ELF-1 (cell line): ENCODE measurements at regions not wholly inside any gene's neighbourhood (a gene's known extent, or its start where the extent isn't known, plus 50 kb on each side); places are given as distances from the start of the nearest gene placed in this dataset.

Source experiments
- DNase-seq: peaks from one replicate; pipeline ENCODE4 v3.0.0-alpha.2; 2016; ENCODE audit warnings: low read depth, low spot score

- no peak for DNase-seq
Measured at GRCh38 chr22:47835726-47836125, 1073.3 kb downstream of the TBC1D22A start.

DNA sequence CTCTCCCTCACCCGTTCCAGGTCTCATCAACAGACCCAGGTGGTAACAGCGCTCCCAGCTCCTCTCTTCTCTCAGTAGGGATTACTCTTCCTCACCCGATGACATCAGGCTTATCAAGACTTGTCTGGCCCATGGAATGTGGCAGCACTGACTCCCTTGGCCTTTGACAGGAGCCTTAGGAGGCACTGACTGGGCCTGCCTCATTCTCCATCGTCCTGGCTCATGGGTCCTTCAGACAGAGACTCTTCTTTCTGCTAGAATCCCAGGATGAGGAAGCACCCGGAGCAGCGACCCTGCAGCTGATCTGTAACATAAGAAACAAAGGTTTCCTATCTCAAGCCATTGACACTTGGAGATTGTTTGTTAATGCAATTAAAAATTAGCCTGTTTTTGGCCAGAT is 1063.6 kb downstream of the TBC1D22A start:
- no peak for DNase-seq

- no peak for DNase-seq
Measured at GRCh38 chr22:47822422-47822821, 1060.0 kb downstream of the TBC1D22A start.

GRCh38 chr22:47818496-47818895 is 1056.0 kb downstream of the TBC1D22A start:
- no peak for DNase-seq

DNA sequence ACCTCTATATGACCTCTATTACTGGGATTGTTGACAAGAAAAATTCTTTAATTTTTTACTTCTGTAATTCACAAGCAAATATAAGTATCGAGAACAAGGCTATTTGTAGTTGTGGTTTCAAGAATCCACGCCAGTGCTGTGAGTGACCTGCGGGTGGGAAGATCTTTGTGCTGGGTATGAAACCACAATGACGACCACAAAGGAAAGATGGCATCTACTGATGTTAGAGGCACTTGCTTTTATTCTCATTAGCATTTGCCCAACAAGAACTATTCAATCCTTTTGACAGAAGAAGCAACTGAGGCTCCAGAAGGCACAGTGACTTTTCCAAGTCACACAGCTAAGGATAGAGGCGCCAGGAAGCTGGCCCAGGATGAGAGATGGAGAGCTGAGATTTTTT is 1054.9 kb downstream of the TBC1D22A start:
- DNase-seq = no peak

DNA sequence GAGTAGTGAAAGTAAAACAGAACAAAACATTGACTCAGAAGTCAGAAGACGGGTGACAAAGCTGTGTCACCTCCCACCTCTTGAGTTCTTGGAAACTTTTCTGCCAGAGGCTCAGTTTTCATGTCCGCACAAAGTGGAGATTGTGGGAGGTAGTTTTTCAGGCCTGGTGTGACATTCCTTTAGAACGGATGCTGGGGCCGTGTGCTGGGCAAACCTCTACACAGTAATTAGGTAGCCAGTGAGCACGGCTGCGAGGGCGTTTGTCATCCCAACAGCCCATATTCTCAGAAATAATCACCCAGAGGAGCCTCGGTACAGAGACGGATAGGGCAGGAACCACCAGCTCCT is 1054.4 kb downstream of the TBC1D22A start:
- DNase-seq = no peak

DNA sequence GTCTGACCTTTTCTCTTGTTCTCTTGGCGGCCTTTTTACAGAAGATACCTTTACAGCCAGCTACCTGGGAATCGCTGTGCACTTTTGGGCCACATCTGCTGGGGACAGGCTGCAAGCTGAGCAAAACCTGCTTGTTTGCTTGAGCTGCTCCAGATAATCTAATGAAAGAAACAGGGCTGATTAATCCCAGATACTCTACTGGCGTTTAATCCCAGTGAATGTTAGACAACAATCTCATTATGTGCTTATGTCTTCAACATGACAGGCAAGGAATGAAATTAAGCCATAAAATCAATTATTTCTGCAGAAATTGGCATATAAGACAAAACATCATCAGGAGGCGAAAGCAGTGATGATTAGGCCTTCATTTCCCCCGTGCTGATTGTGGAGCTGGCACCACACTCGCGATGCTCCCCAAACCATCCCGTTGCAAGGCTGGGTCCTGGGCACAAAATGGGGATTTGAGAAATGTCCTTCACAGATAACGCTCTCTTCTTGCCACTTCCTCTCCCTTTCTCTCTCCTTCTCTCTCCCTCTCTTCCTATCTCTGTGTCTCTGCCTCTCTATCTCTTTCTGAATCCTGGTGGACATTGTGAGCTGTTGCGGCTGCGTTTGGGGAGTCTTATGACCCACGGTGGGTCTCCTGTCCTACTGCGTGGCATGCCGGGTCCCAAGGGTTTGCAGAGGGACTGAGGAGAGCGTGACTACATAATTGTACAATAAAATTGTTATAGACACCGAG is 1053.8 kb downstream of the TBC1D22A start:
- no peak for DNase-seq

DNA sequence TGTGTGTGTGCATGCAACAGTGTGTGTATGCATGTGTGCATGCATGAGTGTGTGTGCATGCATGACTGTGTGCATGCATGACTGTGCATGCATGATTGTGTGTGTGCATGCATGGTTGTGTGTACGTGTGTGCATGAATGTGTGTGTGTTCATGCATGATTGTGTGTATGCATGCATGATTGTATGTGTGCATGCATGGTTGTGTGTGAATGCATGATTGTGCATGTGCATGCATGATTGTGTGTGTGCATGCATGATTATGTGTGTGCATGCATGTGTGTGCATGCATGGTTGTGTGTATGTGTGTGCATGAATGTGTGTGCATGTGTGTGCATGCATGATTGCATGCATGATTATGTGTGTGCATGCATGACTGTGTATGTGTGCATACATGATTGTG is 1052.0 kb downstream of the TBC1D22A start:
- DNase-seq = no peak

GRCh38 chr22:47813661-47814060 is 1051.2 kb downstream of the TBC1D22A start:
- no peak for DNase-seq

DNA sequence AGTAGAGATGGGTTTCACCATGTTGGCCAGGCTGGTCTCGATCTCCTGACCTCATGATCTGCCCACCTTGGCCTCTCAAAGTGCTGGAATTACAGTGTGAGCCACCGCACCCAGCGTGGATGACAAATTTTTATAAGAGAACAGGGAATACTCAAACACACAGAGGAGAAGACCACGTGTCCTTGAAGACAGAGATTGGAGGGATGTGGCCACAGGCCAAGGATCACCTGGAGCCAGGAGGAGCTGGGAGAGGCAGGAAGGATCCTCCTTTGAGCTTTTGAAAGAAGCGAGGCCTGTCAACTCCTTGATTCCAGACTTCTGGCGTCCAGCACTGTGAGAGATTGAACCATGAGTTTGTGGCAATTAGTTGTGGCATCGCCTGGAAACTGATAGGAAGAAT is 1049.5 kb downstream of the TBC1D22A start:
- no peak for DNase-seq

DNA sequence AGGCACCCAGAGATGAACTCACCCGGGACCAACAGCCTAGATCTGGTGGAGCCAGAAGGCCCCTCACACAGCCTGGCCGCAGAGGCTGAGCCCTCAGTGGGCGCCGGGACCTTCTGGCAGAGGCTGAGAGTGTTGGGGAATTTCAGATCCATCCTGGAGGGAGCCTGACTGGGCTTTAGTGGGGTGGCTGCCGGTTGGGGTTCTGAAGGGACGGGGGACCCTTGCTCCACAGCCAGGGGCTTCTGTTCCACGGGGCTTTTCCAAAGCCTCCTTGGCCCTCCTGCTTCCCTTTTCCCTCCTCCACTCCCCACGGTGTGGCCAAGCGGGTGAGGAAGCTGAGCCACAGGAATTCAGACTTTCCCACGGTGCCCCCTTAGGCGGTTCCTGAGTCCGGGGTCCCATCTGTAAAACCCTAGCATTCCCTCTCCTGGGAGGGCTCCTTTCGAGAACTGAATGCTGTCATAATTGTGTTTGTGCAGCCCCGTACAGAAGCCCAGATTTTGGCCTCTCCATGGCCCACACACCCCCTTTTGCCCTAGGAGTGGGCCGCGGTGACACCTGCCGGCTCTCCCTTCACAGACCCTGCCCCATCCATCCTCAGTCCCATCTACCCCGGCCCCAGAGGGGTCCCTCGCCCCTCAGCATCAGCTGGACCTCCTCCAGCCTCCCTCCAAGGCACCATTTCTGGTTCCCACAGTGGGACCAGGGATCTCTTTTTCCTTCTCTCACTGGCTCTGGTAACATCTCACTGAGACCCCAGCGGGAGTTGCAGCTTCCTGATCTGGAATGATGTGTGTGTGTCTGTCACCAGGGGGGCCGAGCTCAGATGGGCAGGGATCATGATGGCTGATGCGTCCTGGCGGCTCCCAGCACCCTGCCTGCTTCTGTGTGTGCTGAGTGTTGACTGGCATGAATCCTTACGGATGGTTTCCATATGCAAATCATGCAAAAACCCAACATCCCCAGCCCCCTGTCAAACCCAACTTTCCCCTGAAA is 1048.4 kb downstream of the TBC1D22A start:
- no peak for DNase-seq

DNA sequence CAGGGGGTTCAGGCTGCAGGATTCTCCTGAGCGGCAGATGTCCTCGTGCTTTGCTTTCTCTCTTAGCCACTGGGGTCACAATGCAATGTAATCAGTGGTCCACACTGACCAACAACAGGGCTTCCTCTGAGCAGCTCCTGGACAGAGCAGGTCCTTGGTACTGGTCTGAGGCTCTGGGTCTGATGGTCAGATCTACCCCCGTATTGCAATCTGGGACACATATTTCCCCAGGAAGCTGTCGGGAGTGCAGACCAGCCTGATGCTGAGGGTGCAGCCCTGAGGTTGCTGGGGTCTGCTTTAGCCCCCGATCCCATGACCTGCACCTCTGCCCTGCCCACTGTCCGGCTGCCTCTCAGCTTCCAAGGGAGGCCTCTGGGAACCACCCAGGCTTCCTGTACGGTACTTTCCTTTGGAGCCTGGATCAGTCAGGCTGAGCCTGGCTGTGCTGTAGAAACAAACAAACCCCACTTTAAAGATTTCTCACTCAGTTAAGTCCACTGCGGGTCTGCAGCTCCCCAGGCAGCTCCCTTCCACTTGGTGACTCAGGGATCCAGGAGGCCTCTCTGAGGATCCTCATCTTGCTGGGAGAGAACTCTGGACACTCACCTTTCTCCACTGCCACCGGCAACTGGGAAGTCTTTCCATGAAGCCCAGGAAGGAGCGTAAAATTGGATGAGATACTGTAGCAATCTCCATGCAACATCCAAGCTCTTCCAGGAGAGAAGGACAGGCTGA is 1046.6 kb downstream of the TBC1D22A start:
- no peak for DNase-seq

GRCh38 chr22:47808236-47808635 is 1045.8 kb downstream of the TBC1D22A start:
- DNase-seq = peak; percentile 19

DNA sequence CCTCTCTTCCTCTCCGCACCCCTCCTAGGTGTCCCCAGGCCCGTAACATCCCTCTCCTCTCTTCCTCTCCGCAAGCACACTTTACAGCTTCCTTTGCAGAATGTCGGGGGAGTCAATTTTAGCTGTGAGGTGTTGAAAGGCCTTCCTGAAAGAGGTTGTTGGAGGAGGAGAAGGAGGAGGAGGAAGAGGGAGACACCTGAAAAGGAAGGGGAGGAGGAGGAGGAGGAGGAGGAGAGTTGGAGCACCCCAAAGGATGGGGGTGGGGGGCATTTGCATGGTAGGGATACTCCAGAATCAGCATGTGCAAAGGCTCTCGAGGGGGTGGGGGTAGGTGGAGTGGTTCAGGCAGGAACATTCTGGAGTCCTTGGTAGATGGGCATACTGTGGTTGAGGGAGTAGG is 1045.1 kb downstream of the TBC1D22A start:
- DNase-seq = no peak

- DNase-seq = no peak
Measured at GRCh38 chr22:47806894-47807293, 1044.4 kb downstream of the TBC1D22A start.

- DNase-seq = no peak
Measured at GRCh38 chr22:47805394-47805935, 1043.0 kb downstream of the TBC1D22A start.

GRCh38 chr22:47804281-47804680 is 1041.8 kb downstream of the TBC1D22A start:
- no peak for DNase-seq

- DNase-seq = no peak
Measured at GRCh38 chr22:47802421-47802820, 1040.0 kb downstream of the TBC1D22A start.

GRCh38 chr22:47801541-47802245 is 1039.2 kb downstream of the TBC1D22A start:
- no peak for DNase-seq

GRCh38 chr22:47798229-47798628 is 1035.8 kb downstream of the TBC1D22A start:
- no peak for DNase-seq

- no peak for DNase-seq
Measured at GRCh38 chr22:47797342-47797945, 1035.0 kb downstream of the TBC1D22A start.
